Endothelial cell of umbilical vein (primary cell): ENCODE measurements at regions not wholly inside any gene's neighbourhood (a gene's known extent, or its start where the extent isn't known, plus 50 kb on each side); places are given as distances from the start of the nearest gene placed in this dataset.

Experiments
- BruUV-seq: library from RNA; stranded (reverse); fragments of 400-500 nt; replicated peaks from 2 replicates; lab custom pipeline; 2021; lab: Mats Ljungman, UMichigan
- CTCF ChIA-PET: fragments of 300-600, 350-600 bp; sonication (Branson Sonifier 250); formaldehyde crosslinking; loops from one replicate; lab custom pipeline; 2021; ENCODE audit warnings: antibody characterized with exemption, inconsistent platforms; lab: Charles Lee
- POLR2A ChIA-PET: fragments of 300-600, 350-600 bp; sonication (Branson Sonifier 250); formaldehyde crosslinking; loops from one replicate; lab custom pipeline; 2021; ENCODE audit warnings: antibody characterized with exemption, inconsistent platforms; lab: Charles Lee
- DNase-seq: peaks from one replicate; pipeline ENCODE4 v3.0.0-alpha.2; 2011; ENCODE audit warnings: low read depth, low spot score
- FAIRE-seq: peaks from 2 replicates; lab custom pipeline; 2011; peaks lifted over from hg19 to GRCh38; lab: Jason Lieb, UNC
- H2AFZ ChIP-seq: 2 replicates; pipeline ENCODE4 v1.6.0; 2012; ENCODE audit warnings: low read depth, low read length, control low read depth, inconsistent platforms
- H3K27ac ChIP-seq: 2 replicates; pipeline ENCODE4 v1.5.1; 2011; ENCODE audit warnings: low read depth, mild to moderate bottlenecking, control low read depth, low read length, moderate library complexity; ENCODE audit not compliant: insufficient read depth
- H3K27me3 ChIP-seq, 2 experiments: 2 replicates each; pipeline versions ENCODE4 v1.6.0 to v1.6.1; 2011; ENCODE audit warnings: low read length in 2 of 2, mixed read lengths in 1 of 2; ENCODE audit not compliant: control insufficient read depth in 2 of 2, insufficient read depth in 2 of 2
- H3K36me3 ChIP-seq, 2 experiments: 2 replicates in 1 of 2; 3 replicates in 1 of 2; pipeline ENCODE4 v1.5.1; 2011; ENCODE audit warnings: low read length in 2 of 2, mild to moderate bottlenecking in 1 of 2, moderate library complexity in 1 of 2; ENCODE audit not compliant: control insufficient read depth in 2 of 2, insufficient read depth in 2 of 2; ENCODE audit errors: extremely low read depth in 1 of 2
- H3K4me1 ChIP-seq: 3 replicates; pipeline ENCODE4 v1.5.1; 2011; ENCODE audit warnings: mild to moderate bottlenecking, low read length; ENCODE audit not compliant: control insufficient read depth, insufficient read depth; ENCODE audit errors: extremely low read depth
- H3K4me2 ChIP-seq: 2 replicates; pipeline ENCODE4 v1.6.1; 2011; ENCODE audit warnings: low read length, control low read depth, mixed read lengths; ENCODE audit not compliant: insufficient read depth
- H3K4me3 ChIP-seq, 3 experiments: fragments of 200-600 bp in 1 of 3; sonication (generic), shearing (Covaris generic) in 1 of 3; replicated peaks in 1 of 3; 2 replicates each; pipeline ENCODE4 v1.5.1; 2011 to 2016; ENCODE audit warnings: control low read depth in 3 of 3, low read length in 3 of 3, mild to moderate bottlenecking in 2 of 3, inconsistent platforms in 1 of 3, low read depth in 1 of 3, moderate library complexity in 1 of 3; ENCODE audit not compliant: insufficient read depth in 1 of 3
- H3K79me2 ChIP-seq: 2 replicates; pipeline ENCODE4 v1.6.0; 2012; ENCODE audit warnings: low read length, inconsistent platforms; ENCODE audit not compliant: control insufficient read depth, insufficient read depth
- H3K9ac ChIP-seq: replicated peaks from 2 replicates; pipeline ENCODE3; 2011; ENCODE audit warnings: low read length, control low read depth; ENCODE audit not compliant: insufficient read depth; ENCODE audit errors: extremely low read depth
- H3K9me1 ChIP-seq: replicated peaks from 3 replicates; pipeline ENCODE4 v1.6.0; 2011; ENCODE audit warnings: mild to moderate bottlenecking, low read length; ENCODE audit not compliant: control insufficient read depth, insufficient read depth; ENCODE audit errors: extremely low read depth
- H3K9me3 ChIP-seq: replicated peaks from 2 replicates; pipeline ENCODE4 v1.5.1; 2012; ENCODE audit warnings: low read length, inconsistent platforms; ENCODE audit not compliant: control insufficient read depth, insufficient read depth
- H4K20me1 ChIP-seq: replicated peaks from 2 replicates; pipeline ENCODE3; 2011; ENCODE audit warnings: mild to moderate bottlenecking, low read length; ENCODE audit not compliant: control insufficient read depth, insufficient read depth; ENCODE audit errors: extremely low read depth
- EZH2 ChIP-seq: IDR thresholded peaks from 2 replicates; pipeline ENCODE4 v1.6.1; 2012; ENCODE audit warnings: borderline replicate concordance, low read depth, mild to moderate bottlenecking, moderate library complexity, low read length, inconsistent platforms; ENCODE audit not compliant: severe bottlenecking
- FOS ChIP-seq: IDR thresholded peaks from 2 replicates; pipeline ENCODE4 v1.6.1; 2011; ENCODE audit warnings: mild to moderate bottlenecking, low read length, moderate library complexity, borderline replicate concordance; ENCODE audit not compliant: insufficient read depth
- GATA2 ChIP-seq: IDR thresholded peaks from 2 replicates; pipeline ENCODE4 v1.7.0; 2011; ENCODE audit warnings: low read depth, mild to moderate bottlenecking, moderate library complexity, mixed read lengths, low read length; ENCODE audit not compliant: insufficient read length, insufficient read depth
- JUN ChIP-seq: IDR thresholded peaks from 2 replicates; pipeline ENCODE4 v1.6.1; 2011; ENCODE audit warnings: borderline replicate concordance, low read depth; ENCODE audit not compliant: insufficient read length, insufficient read depth
- MAX ChIP-seq: IDR thresholded peaks from 2 replicates; pipeline ENCODE4 v1.6.1; 2011; ENCODE audit not compliant: insufficient read depth, insufficient read length
- MYC ChIP-seq: IDR thresholded peaks from one replicate; pipeline ENCODE4 v1.6.1; 2011; ENCODE audit warnings: mild to moderate bottlenecking, low read depth, low read length
- POLR2A ChIP-seq: IDR thresholded peaks from 2 replicates; pipeline ENCODE4 v1.6.1; 2012; ENCODE audit warnings: low read depth, mild to moderate bottlenecking, control low read depth, low read length
- POLR2AphosphoS5 ChIP-seq: IDR thresholded peaks from 2 replicates; pipeline ENCODE4 v1.6.1; 2012; ENCODE audit warnings: low read depth, mild to moderate bottlenecking, control low read depth, low read length, moderate library complexity; ENCODE audit not compliant: insufficient read depth
- dilution Hi-C: fragments of 300-500 bp; cut with MboI; formaldehyde crosslinking; loops from one replicate; pipeline ENCODE4 v1.15.0; 2019; ENCODE audit warnings: low sequenced_read_pairs; ENCODE audit not compliant: extremely low pct_ligation_motif_present
- intact Hi-C: fragments of 100-400 bp; cut with micrococcal nuclease; formaldehyde crosslinking; loops from one replicate; pipeline ENCODE4 v1.10.0; 2022
- TF ChIP-seq, protein P1 (sequence below), 2 donors: IDR thresholded peaks; 1 replicate in 1 of 2; 2 replicates in 1 of 2; pipeline ENCODE4 v1.5.1; 2011; ENCODE audit warnings: low read length in 2 of 2, mild to moderate bottlenecking in 2 of 2, moderate library complexity in 2 of 2, control low read depth in 1 of 2, inconsistent platforms in 1 of 2, low read depth in 1 of 2; ENCODE audit not compliant: insufficient read depth in 1 of 2; ENCODE audit errors: extremely low read depth in 1 of 2

DNA sequence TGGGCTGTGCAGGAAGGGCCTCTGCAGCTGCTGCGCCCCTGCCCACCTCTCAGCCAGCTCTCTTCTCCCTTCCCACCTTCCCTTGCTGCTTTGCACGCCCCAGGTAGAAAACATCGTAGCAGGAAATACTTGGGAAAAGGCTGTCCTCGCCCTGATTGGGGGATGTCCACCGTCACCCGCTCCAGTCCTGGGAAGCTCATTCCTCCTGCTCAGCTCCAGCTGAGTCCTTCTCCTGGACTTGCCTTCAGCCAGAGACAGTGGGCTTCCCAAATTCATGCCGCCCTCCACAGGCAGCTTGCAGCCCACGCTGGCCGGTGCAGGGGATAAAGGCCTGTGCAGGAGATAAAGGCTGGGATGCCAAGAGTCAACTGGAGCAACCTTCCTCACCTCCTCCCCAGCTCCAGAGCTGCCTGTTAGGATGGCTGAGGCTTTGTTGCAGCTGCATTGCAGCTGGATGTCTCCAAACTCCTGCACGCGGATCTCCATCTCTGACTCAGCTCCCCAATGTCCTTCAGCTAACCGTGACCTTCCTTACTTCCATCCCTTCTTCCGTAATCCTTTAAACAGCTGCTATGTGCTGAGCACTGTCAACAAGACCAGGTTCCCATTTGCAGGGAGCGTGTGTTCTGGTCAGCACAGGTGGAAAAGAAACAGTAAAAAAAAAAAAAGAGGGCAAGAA, 402.0 kb upstream of the TNRC6C start:
- BruUV-seq = no TSS peak
- POLR2A ChIA-PET = no interaction called here
- TF ChIP-seq MAX = no peak
- no peak for TF ChIP-seq GATA2
- TF ChIP-seq, protein P1, sequence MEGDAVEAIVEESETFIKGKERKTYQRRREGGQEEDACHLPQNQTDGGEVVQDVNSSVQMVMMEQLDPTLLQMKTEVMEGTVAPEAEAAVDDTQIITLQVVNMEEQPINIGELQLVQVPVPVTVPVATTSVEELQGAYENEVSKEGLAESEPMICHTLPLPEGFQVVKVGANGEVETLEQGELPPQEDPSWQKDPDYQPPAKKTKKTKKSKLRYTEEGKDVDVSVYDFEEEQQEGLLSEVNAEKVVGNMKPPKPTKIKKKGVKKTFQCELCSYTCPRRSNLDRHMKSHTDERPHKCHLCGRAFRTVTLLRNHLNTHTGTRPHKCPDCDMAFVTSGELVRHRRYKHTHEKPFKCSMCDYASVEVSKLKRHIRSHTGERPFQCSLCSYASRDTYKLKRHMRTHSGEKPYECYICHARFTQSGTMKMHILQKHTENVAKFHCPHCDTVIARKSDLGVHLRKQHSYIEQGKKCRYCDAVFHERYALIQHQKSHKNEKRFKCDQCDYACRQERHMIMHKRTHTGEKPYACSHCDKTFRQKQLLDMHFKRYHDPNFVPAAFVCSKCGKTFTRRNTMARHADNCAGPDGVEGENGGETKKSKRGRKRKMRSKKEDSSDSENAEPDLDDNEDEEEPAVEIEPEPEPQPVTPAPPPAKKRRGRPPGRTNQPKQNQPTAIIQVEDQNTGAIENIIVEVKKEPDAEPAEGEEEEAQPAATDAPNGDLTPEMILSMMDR (IDR thresholded peaks at IDR 0.05; ENCODE audit: extremely low read depth in 1 of 2, insufficient read depth in 1 of 2, low read depth in 1 of 2, low read length in 2 of 2) = no peak
- TF ChIP-seq POLR2AphosphoS5 = no peak
- TF ChIP-seq EZH2 = no peak
- TF ChIP-seq POLR2A = no peak
- TF ChIP-seq JUN = no peak
- TF ChIP-seq FOS = no peak
- TF ChIP-seq MYC = no peak

More for the DNA sequence above, 402.0 kb upstream of the TNRC6C start:
- dilution Hi-C loops (no loop called here), intact Hi-C loops (no loop called here)
- Histone ChIP-seq H3K4me3 (no peak overlapping the region), H3K9me3 (no peaks in the 10 kb centered on the region), H3K9me1 (no peaks in the 10 kb centered on the region), H3K36me3 (no peaks in the 10 kb centered on the region), H3K9ac (no peak overlapping the region), H3K27me3 (no peaks in the 10 kb centered on the region), H4K20me1 (no peaks in the 10 kb centered on the region), H2AFZ (no peak overlapping the region), H3K4me1 (no peaks in the 10 kb centered on the region), H3K79me2 (no peaks in the 10 kb centered on the region), H3K27ac (no peak overlapping the region), H3K4me2 (no peak overlapping the region)
- CTCF ChIA-PET = interaction anchor here (1.4 kb wide), 1 partner anchor 14 kb away, joined by 5 read pairs; no protein-coding TSS in a partner anchor
- DNase-seq = no peak
- no peak for FAIRE-seq
